B cell (primary cell): ENCODE measurements at regions not wholly inside any gene's neighbourhood (a gene's known extent, or its start where the extent isn't known, plus 50 kb on each side); places are given as distances from the start of the nearest gene placed in this dataset.

Experiments
- ATAC-seq: fragments of 200-7000 bp; cut with Tn5 transposase; one replicate; pipeline ENCODE4 v1.10.0; 2021; ENCODE audit warnings: low read depth, mild to moderate bottlenecking, moderate number of reproducible peaks, moderate library complexity
- CTCF ChIA-PET: fragments of 350-600 bp; sonication (Branson Sonifier 250); formaldehyde crosslinking; loops from one replicate; lab custom pipeline; 2021; ENCODE audit warnings: antibody characterized with exemption, inconsistent platforms; lab: Charles Lee
- POLR2A ChIA-PET: fragments of 350-600 bp; sonication (Branson Sonifier 250); formaldehyde crosslinking; loops from one replicate; lab custom pipeline; 2021; ENCODE audit warnings: antibody characterized with exemption; lab: Charles Lee
- DNase-seq: peaks from one replicate; pipeline ENCODE4 v3.0.0; 2013
- H2AFZ ChIP-seq: 2 replicates; pipeline ENCODE4 v1.6.1; 2012; ENCODE audit warnings: mild to moderate bottlenecking, low read depth, low read length; ENCODE audit not compliant: insufficient read depth, poor library complexity, severe bottlenecking
- H3K27ac ChIP-seq, 2 donors: 1 replicate in 1 of 2; 2 replicates in 1 of 2; pipeline ENCODE4 v1.5.1; 2012 to 2013; ENCODE audit warnings: low read length in 2 of 2, mild to moderate bottlenecking in 2 of 2, moderate library complexity in 1 of 2
- H3K27me3 ChIP-seq, 4 experiments: fragments of 200-600 bp in 1 of 4; sonication (generic) in 1 of 4; replicated peaks in 1 of 4; 1 replicate in 2 of 4; 2 replicates in 2 of 4; pipeline versions ENCODE4 v1.6.1 to v1.7.0; 2013 to 2016; ENCODE audit warnings: low read length in 3 of 4, mild to moderate bottlenecking in 2 of 4, mixed read lengths in 1 of 4, moderate library complexity in 1 of 4; ENCODE audit not compliant: insufficient read depth in 4 of 4, control insufficient read depth in 3 of 4; ENCODE audit errors: control extremely low read depth in 1 of 4
- H3K36me3 ChIP-seq, 2 experiments: replicated peaks in 1 of 2; 1 replicate in 1 of 2; 2 replicates in 1 of 2; pipeline versions ENCODE4 v1.6.1 to v1.7.1; 2013; ENCODE audit warnings: low read length in 1 of 2; ENCODE audit not compliant: insufficient read depth in 2 of 2, control insufficient read depth in 1 of 2; ENCODE audit errors: control extremely low read depth in 1 of 2, extremely low read depth in 1 of 2
- H3K4me1 ChIP-seq, 2 donors: fragments of 200-600 bp in 1 of 2; sonication (generic) in 1 of 2; 1 replicate in 1 of 2; 2 replicates in 1 of 2; pipeline versions ENCODE4 v1.5.1 to v1.6.1; 2013 to 2017; ENCODE audit warnings: low read length in 2 of 2; ENCODE audit not compliant: control insufficient read depth in 2 of 2, insufficient read depth in 2 of 2
- H3K4me2 ChIP-seq: replicated peaks from 2 replicates; pipeline ENCODE3; 2012; ENCODE audit warnings: mild to moderate bottlenecking, low read depth, low read length; ENCODE audit not compliant: poor library complexity, severe bottlenecking
- H3K4me3 ChIP-seq, 5 experiments: fragments of 200-600 bp in 1 of 5; sonication (generic) in 1 of 5; 1 replicate in 3 of 5; 2 replicates in 2 of 5; pipeline versions ENCODE4 v1.5.1 to v1.7.0; 2011 to 2016; ENCODE audit warnings: low read length in 4 of 5, mild to moderate bottlenecking in 4 of 5, low read depth in 2 of 5, control low read depth in 1 of 5, moderate library complexity in 1 of 5; ENCODE audit not compliant: insufficient read depth in 1 of 5; ENCODE audit errors: control extremely low read depth in 1 of 5, extremely low read depth in 1 of 5
- H3K79me2 ChIP-seq: fragments of 200-600 bp; sonication (generic); one replicate; pipeline ENCODE4 v1.6.0; 2016; ENCODE audit warnings: low read length; ENCODE audit not compliant: control insufficient read depth, insufficient read depth
- H3K9ac ChIP-seq: fragments of 200-600 bp; sonication (generic); 2 replicates; pipeline ENCODE4 v1.6.1; 2017; ENCODE audit warnings: mild to moderate bottlenecking, low read length, moderate library complexity
- H3K9me3 ChIP-seq, 3 donors: one replicate each; pipeline versions ENCODE4 v1.6.1 to v1.7.1; 2013; ENCODE audit warnings: low read length in 2 of 3; ENCODE audit not compliant: control insufficient read depth in 2 of 3, insufficient read depth in 1 of 3; ENCODE audit errors: control extremely low read depth in 1 of 3
- H4K20me1 ChIP-seq: 2 replicates; pipeline ENCODE4 v1.6.0; 2012; ENCODE audit warnings: mild to moderate bottlenecking, low read length; ENCODE audit not compliant: insufficient read depth, control insufficient read depth, poor library complexity, severe bottlenecking
- H3K27ac Mint-ChIP-seq: one replicate; pipeline ENCODE4 v1.8.0; 2021; ENCODE audit warnings: mixed read lengths
- H3K27me3 Mint-ChIP-seq: one replicate; pipeline ENCODE4 v1.8.0; 2021; ENCODE audit warnings: mixed read lengths
- H3K4me1 Mint-ChIP-seq: one replicate; pipeline ENCODE4 v1.8.0; 2021; ENCODE audit warnings: mixed read lengths
- H3K4me3 Mint-ChIP-seq: one replicate; pipeline ENCODE4 v1.8.0; 2021; ENCODE audit warnings: mixed read lengths
- H3K9me3 Mint-ChIP-seq: one replicate; pipeline ENCODE4 v1.8.0; 2022; ENCODE audit warnings: mixed read lengths; ENCODE audit not compliant: insufficient read depth
- CTCF ChIP-seq: fragments of 200-600 bp; IDR thresholded peaks from one replicate; pipeline ENCODE4 v1.8.0; 2022; ENCODE audit warnings: antibody characterized with exemption, mild to moderate bottlenecking
- EZH2 ChIP-seq: IDR thresholded peaks from 2 replicates; pipeline ENCODE4 v1.6.1; 2012; ENCODE audit warnings: borderline replicate concordance, low read depth, mild to moderate bottlenecking, moderate library complexity, low read length; ENCODE audit not compliant: insufficient read depth, poor library complexity, severe bottlenecking
- WGBS: methylation state at CpG from one replicate; pipeline ENCODE4 v1.1.5; 2013; ENCODE audit warnings: missing lambda C conversion rate; ENCODE audit not compliant: insufficient coverage; 5-methylcytosine and 5-hydroxymethylcytosine counted together
- intact Hi-C: fragments of 100-400 bp; cut with micrococcal nuclease; formaldehyde crosslinking; loops from one replicate; pipeline ENCODE4 v1.10.0; 2022

- Histone ChIP-seq H3K9ac (no peak overlapping the region), H4K20me1 (no peaks in the 10 kb centered on the region), H3K36me3 (no peaks in the 10 kb centered on the region), H3K4me3 (no peak overlapping the region), H3K9me3 (peaks cover 0 to 11% (median 0%) of the 10 kb centered on the region in 3 donors), H3K4me1 (peaks cover 0 to 4% of the 10 kb centered on the region in 2 donors), H3K27me3 (peaks cover 0 to 20% (median 3%) of the 10 kb centered on the region in 4 experiments), H3K4me2 (no peak overlapping the region), H3K27ac (no peak overlapping the region), H2AFZ (no peak overlapping the region), H3K79me2 (no peaks in the 10 kb centered on the region)
- Mint-ChIP-seq H3K27me3 (peaks cover 18% of the 10 kb centered on the region), H3K4me1 (peaks cover 6% of the 10 kb centered on the region), H3K27ac (no peak overlapping the region), H3K9me3 (no peaks in the 10 kb centered on the region), H3K4me3 (no peak overlapping the region)
- CTCF ChIA-PET = interaction anchor here (0.7 to 4.9 kb wide), 11 partner anchors 19 to 269 kb away, joined by 3 to 72 read pairs (median 3); partner anchors contain the start of gene KSR1
- 98% methylated on average over 5 of the region's 5 CpGs for WGBS
- DNase-seq (no peak), ATAC-seq (no peak)
- TF ChIP-seq EZH2 = no peak
- TF ChIP-seq CTCF = no peak
- intact Hi-C loops = loop anchor here (5.0 kb wide), 1 partner anchor 75 kb away; the partner anchor contains the start of gene KSR1
- POLR2A ChIA-PET = no interaction called here
These were observed 74.2 kb upstream of the KSR1 start for GRCh38 chr17:27382025-27382424.

- H3K27ac ChIP-seq = no peak overlapping the region
- no peaks in the 10 kb centered on the region for H3K9me3 Mint-ChIP-seq
- peaks cover 0 to 11% (median 0%) of the 10 kb centered on the region in 3 donors for H3K9me3 ChIP-seq
- intact Hi-C loops = loop anchor here (5.0 kb wide), 1 partner anchor 73 kb away; the partner anchor contains the start of gene KSR1
- H3K79me2 ChIP-seq = no peaks in the 10 kb centered on the region
- ChIA-PET CTCF (interaction anchor here (1.2 to 4.9 kb wide), 3 partner anchors 139 to 148 kb away, joined by 3 to 52 read pairs (median 3); no protein-coding TSS in a partner anchor), POLR2A (no interaction called here)
- H3K27me3 ChIP-seq = peaks cover 0 to 18% (median 3%) of the 10 kb centered on the region in 4 experiments
- TF ChIP-seq CTCF (no peak), EZH2 (no peak)
- no peak overlapping the region for H3K4me3 ChIP-seq
- H3K27ac Mint-ChIP-seq = no peak overlapping the region
- H3K9ac ChIP-seq = no peak overlapping the region
- no peak overlapping the region for H2AFZ ChIP-seq
- H3K4me1 Mint-ChIP-seq = peaks cover 10% of the 10 kb centered on the region
- 67% methylated on average over 5 of the region's 7 CpGs for WGBS
- H4K20me1 ChIP-seq = no peaks in the 10 kb centered on the region
- no peak overlapping the region for H3K4me3 Mint-ChIP-seq
- no peak for ATAC-seq
- DNase-seq = no peak
- no peak overlapping the region for H3K4me2 ChIP-seq
- no peaks in the 10 kb centered on the region for H3K36me3 ChIP-seq
- peaks cover 8% of the 10 kb centered on the region for H3K27me3 Mint-ChIP-seq
- H3K4me1 ChIP-seq = peaks cover 0 to 4% of the 10 kb centered on the region in 2 donors
These were observed 72.0 kb upstream of the KSR1 start for GRCh38 chr17:27384261-27384701.
